Ovary (tissue), 7 donors: ENCODE measurements at regions not wholly inside any gene's neighbourhood (a gene's known extent, or its start where the extent isn't known, plus 50 kb on each side); places are given as distances from the start of the nearest gene placed in this dataset.

Experiments used
- DNase-seq, 5 donors: peaks; one replicate each; pipeline ENCODE4 v3.0.0-alpha.2; 2019 to 2020
- H3K27ac ChIP-seq, 2 donors: fragments of 200-600 bp; one replicate each; pipeline versions ENCODE4 v1.5.1 to v1.8.0; 2019 to 2022
- H3K27me3 ChIP-seq: fragments of 200-600 bp; one replicate; pipeline ENCODE4 v1.8.0; 2022
- H3K36me3 ChIP-seq: fragments of 200-600 bp; sonication (generic); one replicate; pipeline ENCODE4 v1.5.1; 2019
- H3K4me1 ChIP-seq: one replicate; pipeline ENCODE4 v1.8.1; 2013; ENCODE audit warnings: mild to moderate bottlenecking, moderate library complexity; ENCODE audit not compliant: insufficient read depth
- H3K4me3 ChIP-seq: fragments of 200-600 bp; sonication (generic); one replicate; pipeline ENCODE4 v1.5.1; 2017
- H3K9me3 ChIP-seq, 2 donors: fragments of 200-600 bp in 1 of 2; sonication (generic) in 1 of 2; one replicate each; pipeline versions ENCODE4 v1.5.1 to v1.8.1; 2013 to 2019; ENCODE audit warnings: mild to moderate bottlenecking in 1 of 2, moderate library complexity in 1 of 2
- CTCF ChIP-seq, 3 donors: fragments of 450-650 bp in 2 of 3; fragments of 200-600 bp in 1 of 3; IDR thresholded peaks; one replicate each; pipeline versions ENCODE4 v1.5.1 to v1.8.0; 2016 to 2022; ENCODE audit warnings: antibody characterized with exemption in 3 of 3, mild to moderate bottlenecking in 1 of 3
- EP300 ChIP-seq: sonication (generic); formaldehyde crosslinking; IDR thresholded peaks from one replicate; pipeline ENCODE4 v1.6.1; 2017; ENCODE audit warnings: antibody characterized with exemption
- POLR2A ChIP-seq: fragments of 450-650 bp; IDR thresholded peaks from one replicate; pipeline ENCODE4 v1.6.1; 2017; ENCODE audit warnings: antibody characterized with exemption, mild to moderate bottlenecking, moderate library complexity
- WGBS, 3 donors: extraction: QIAGEN DNeasy Blood & Tissue Kit in 1 of 3; methylation state at CpG; one replicate each; pipeline versions ENCODE4 v1.1.5 to v1.1.7; 2013 to 2017; 5-methylcytosine and 5-hydroxymethylcytosine counted together
- intact Hi-C, 4 donors: fragments of 100-400 bp; cut with DNase I; formaldehyde crosslinking; loops; one replicate each; pipeline versions ENCODE4 v1.11.0 to v1.15.1; 2022 to 2023
- donor health status: DM: no; HTN: no; CAD: no; lungs with moderate emphysema.
- donor health status: DM: no; HTN: no; CAD: no.
- donor health status: Bipolar disorder and iron deficiency.
- donor health status: DM: no; HTN: no; CAD: no.
- donor health status: DM: yes; HTN: yes; CAD: no.

- intact Hi-C loops, result no loop called here
- Histone ChIP-seq H3K9me3 (no peaks in the 10 kb centered on the region), H3K27ac (no peak overlapping the region), H3K27me3 (no peaks in the 10 kb centered on the region), H3K36me3 (no peaks in the 10 kb centered on the region), H3K4me1 (no peaks in the 10 kb centered on the region), H3K4me3 (no peak overlapping the region)
- TF ChIP-seq POLR2A (no peak), EP300 (no peak), CTCF (IDR thresholded peaks at IDR 0.05) (no peak)
- DNase-seq, result no peak
- WGBS, 3 donors, result 49 to 68% (median 55%) methylated on average over 2 of the region's 2 CpGs
These were observed 391.9 kb downstream of the LMO4 start for GRCh38 chr1:87720561-87720960.

GRCh38 chr1:87723193-87723592 lies 394.5 kb downstream of the LMO4 start:
- intact Hi-C loops, result no loop called here
- no peaks in the 10 kb centered on the region for H3K27me3 ChIP-seq
- DNase-seq, result no peak
- no peaks in the 10 kb centered on the region for H3K36me3 ChIP-seq
- TF ChIP-seq CTCF (IDR thresholded peaks at IDR 0.05) (no peak), POLR2A (no peak), EP300 (no peak)
- H3K27ac ChIP-seq, result no peak overlapping the region
- no peak overlapping the region for H3K4me3 ChIP-seq
- H3K4me1 ChIP-seq, result no peaks in the 10 kb centered on the region
- no peaks in the 10 kb centered on the region for H3K9me3 ChIP-seq

DNA sequence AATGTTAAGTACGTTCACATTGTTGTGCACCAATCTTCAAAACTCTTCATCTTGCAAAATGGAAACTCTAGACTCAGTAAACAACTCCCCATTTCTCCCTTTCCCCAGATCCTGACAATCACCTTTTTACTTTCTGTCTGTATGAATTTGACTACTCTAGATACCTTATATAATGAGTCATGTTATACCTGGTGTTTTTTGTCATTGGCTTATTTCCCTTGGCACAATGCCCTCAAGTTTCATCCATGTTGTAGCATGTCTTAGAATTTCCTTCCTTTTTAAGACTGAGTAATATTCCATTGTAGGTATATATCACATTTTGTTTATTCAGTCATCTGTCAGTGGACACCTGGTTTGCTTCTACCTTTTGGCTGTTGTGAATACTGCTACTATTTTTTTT lies 399.5 kb downstream of the LMO4 start:
- intact Hi-C loops, result no loop called here
- H3K27ac ChIP-seq, result no peak overlapping the region
- 94 to 96% (median 96%) methylated on average over 1 of the region's 1 CpG for WGBS, 3 donors

GRCh38 chr1:87730274-87731216 lies 401.9 kb downstream of the LMO4 start:
- Histone ChIP-seq H3K4me3 (no peak overlapping the region), H3K9me3 (no peaks in the 10 kb centered on the region), H3K27me3 (no peaks in the 10 kb centered on the region), H3K27ac (no peak overlapping the region), H3K36me3 (no peaks in the 10 kb centered on the region), H3K4me1 (no peaks in the 10 kb centered on the region)
- WGBS, 3 donors, result 81 to 82% (median 81%) methylated on average over 9 of the region's 9 CpGs
- intact Hi-C loops, result no loop called here
- TF ChIP-seq EP300 (no peak), POLR2A (no peak), CTCF (IDR thresholded peaks at IDR 0.05) (no peak)
- DNase-seq, result no peak

More for the DNA sequence above, 399.5 kb downstream of the LMO4 start:
- no peak overlapping the region for H3K4me3 ChIP-seq
- no peaks in the 10 kb centered on the region for H3K4me1 ChIP-seq
- H3K9me3 ChIP-seq, result no peaks in the 10 kb centered on the region
- H3K36me3 ChIP-seq, result no peaks in the 10 kb centered on the region
- H3K27me3 ChIP-seq, result no peaks in the 10 kb centered on the region
- TF ChIP-seq POLR2A (no peak), CTCF (IDR thresholded peaks at IDR 0.05) (no peak), EP300 (no peak)
- no peak for DNase-seq
